Uterus (tissue), 2 donors: ENCODE measurements at regions not wholly inside any gene's neighbourhood (a gene's known extent, or its start where the extent isn't known, plus 50 kb on each side); places are given as distances from the start of the nearest gene placed in this dataset.

Experiments
- POLR2A ChIP-seq, 2 donors: fragments of 450-650 bp; IDR thresholded peaks; one replicate each; pipeline ENCODE4 v1.6.1; 2016; ENCODE audit warnings: antibody characterized with exemption in 2 of 2, mild to moderate bottlenecking in 1 of 2, moderate library complexity in 1 of 2
- TF ChIP-seq, protein P1 (sequence below), 4 experiments: fragments of 200-600 bp in 2 of 4; fragments of 450-650 bp in 2 of 4; sonication (generic) in 2 of 4; IDR thresholded peaks; one replicate each; pipeline ENCODE4 v1.5.1; 2016 to 2019; ENCODE audit warnings: antibody characterized with exemption in 4 of 4, mild to moderate bottlenecking in 2 of 4, moderate library complexity in 1 of 4

- TF ChIP-seq, protein P1, sequence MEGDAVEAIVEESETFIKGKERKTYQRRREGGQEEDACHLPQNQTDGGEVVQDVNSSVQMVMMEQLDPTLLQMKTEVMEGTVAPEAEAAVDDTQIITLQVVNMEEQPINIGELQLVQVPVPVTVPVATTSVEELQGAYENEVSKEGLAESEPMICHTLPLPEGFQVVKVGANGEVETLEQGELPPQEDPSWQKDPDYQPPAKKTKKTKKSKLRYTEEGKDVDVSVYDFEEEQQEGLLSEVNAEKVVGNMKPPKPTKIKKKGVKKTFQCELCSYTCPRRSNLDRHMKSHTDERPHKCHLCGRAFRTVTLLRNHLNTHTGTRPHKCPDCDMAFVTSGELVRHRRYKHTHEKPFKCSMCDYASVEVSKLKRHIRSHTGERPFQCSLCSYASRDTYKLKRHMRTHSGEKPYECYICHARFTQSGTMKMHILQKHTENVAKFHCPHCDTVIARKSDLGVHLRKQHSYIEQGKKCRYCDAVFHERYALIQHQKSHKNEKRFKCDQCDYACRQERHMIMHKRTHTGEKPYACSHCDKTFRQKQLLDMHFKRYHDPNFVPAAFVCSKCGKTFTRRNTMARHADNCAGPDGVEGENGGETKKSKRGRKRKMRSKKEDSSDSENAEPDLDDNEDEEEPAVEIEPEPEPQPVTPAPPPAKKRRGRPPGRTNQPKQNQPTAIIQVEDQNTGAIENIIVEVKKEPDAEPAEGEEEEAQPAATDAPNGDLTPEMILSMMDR (IDR thresholded peaks at IDR 0.05), result no peak
- no peak for TF ChIP-seq POLR2A (IDR thresholded peaks at IDR 0.05)
These were observed 883.1 kb upstream of the KLHL29 start for GRCh38 chr2:22501851-22502250.
